ENCODE measurements at regions not wholly inside any gene's neighbourhood (a gene's known extent, or its start where the extent isn't known, plus 50 kb on each side); places are given as distances from the start of the nearest gene placed in this dataset.

- BruUV-seq (replicated peaks) = no TSS peak
- ATAC-seq (no peak), DNase-seq (no peak)
- no peaks in the 10 kb centered on the region for H3K9me2 ChIP-seq (replicated peaks; ENCODE audit: low read length)
- no peak overlapping the region for H3K4me2 ChIP-seq (ENCODE audit: low read length)
- TF ChIP-seq CTCF (conservative IDR thresholded peaks at IDR 0.05; ENCODE audit: low read depth, low read length) (no peak), EZH2 (IDR thresholded peaks at IDR 0.05; ENCODE audit: low read length, unreplicated experiment) (no peak), EZH2phosphoT487 (IDR thresholded peaks at IDR 0.05; ENCODE audit: borderline replicate concordance, low read length) (no peak)
- no peak overlapping the region for H3K9ac ChIP-seq (ENCODE audit: low read length)
- POLR2A ChIA-PET (ENCODE audit: unreplicated experiment) = no interaction called here
- no peak overlapping the region for H3K4me3 ChIP-seq (ENCODE audit: low read length)
- CTCF ChIA-PET = no interaction called here
- no peaks in the 10 kb centered on the region for H3F3A ChIP-seq (ENCODE audit: low read length, unreplicated experiment)
- no peaks in the 10 kb centered on the region for H3K4me1 ChIP-seq (ENCODE audit: insufficient read depth, low read length)
- H2AFZ ChIP-seq (ENCODE audit: low read length) = no peak overlapping the region
- H4K20me1 ChIP-seq (ENCODE audit: low read length) = 0 out of 2 replicates have a peak, but pooled peaks cover 3% of the 10 kb centered on the region
- H3K9me3 ChIP-seq (ENCODE audit: low read length) = no peaks in the 10 kb centered on the region; the same call in 1 of the 2 replicates
- H3K79me2 ChIP-seq (ENCODE audit: low read length) = no peaks in the 10 kb centered on the region
- H3K36me3 ChIP-seq (ENCODE audit: low read depth, low read length) = no peaks in the 10 kb centered on the region
- intact Hi-C loops (cut with micrococcal nuclease) = no loop called here
- H3K27ac ChIP-seq (ENCODE audit: low read length) = no peak overlapping the region
- H3K27me3 ChIP-seq (ENCODE audit: low read length) = no peaks in the 10 kb centered on the region
Observed at GRCh38 chr20:52404671-52405070, 213.1 kb upstream of the ZFP64 start.

- CTCF ChIA-PET = no interaction called here
- intact Hi-C loops (cut with micrococcal nuclease) = no loop called here
- 0 out of 2 replicates have a peak, but pooled peaks cover 3% of the 10 kb centered on the region for H4K20me1 ChIP-seq (ENCODE audit: low read length)
Observed at GRCh38 chr20:52402950-52403349, 211.4 kb upstream of the ZFP64 start.

More at GRCh38 chr20:52402950-52403349, 211.4 kb upstream of the ZFP64 start:
- Histone ChIP-seq H3K9me2 (replicated peaks; ENCODE audit: low read length) (no peaks in the 10 kb centered on the region), H3K27ac (ENCODE audit: low read length) (no peak overlapping the region), H3K36me3 (ENCODE audit: low read depth, low read length) (no peaks in the 10 kb centered on the region), H3K9ac (ENCODE audit: low read length) (no peak overlapping the region), H3K27me3 (ENCODE audit: low read length) (no peaks in the 10 kb centered on the region), H2AFZ (ENCODE audit: low read length) (no peak overlapping the region), H3K79me2 (ENCODE audit: low read length) (no peaks in the 10 kb centered on the region), H3K4me2 (ENCODE audit: low read length) (no peak overlapping the region), H3F3A (ENCODE audit: low read length, unreplicated experiment) (no peaks in the 10 kb centered on the region), H3K9me3 (ENCODE audit: low read length) (no peaks in the 10 kb centered on the region; the same call in 1 of the 2 replicates), H3K4me3 (ENCODE audit: low read length) (no peak overlapping the region), H3K4me1 (ENCODE audit: insufficient read depth, low read length) (no peaks in the 10 kb centered on the region)
- TF ChIP-seq CTCF (conservative IDR thresholded peaks at IDR 0.05; ENCODE audit: low read depth, low read length) (no peak), EZH2phosphoT487 (IDR thresholded peaks at IDR 0.05; ENCODE audit: borderline replicate concordance, low read length) (no peak), EZH2 (IDR thresholded peaks at IDR 0.05; ENCODE audit: low read length, unreplicated experiment) (no peak)
- BruUV-seq (replicated peaks) = no TSS peak
- ATAC-seq (no peak), DNase-seq (no peak)
- POLR2A ChIA-PET (ENCODE audit: unreplicated experiment) = no interaction called here
